ENCODE measurements at regions not wholly inside any gene's neighbourhood (a gene's known extent, or its start where the extent isn't known, plus 50 kb on each side); places are given as distances from the start of the nearest gene placed in this dataset.

DNA sequence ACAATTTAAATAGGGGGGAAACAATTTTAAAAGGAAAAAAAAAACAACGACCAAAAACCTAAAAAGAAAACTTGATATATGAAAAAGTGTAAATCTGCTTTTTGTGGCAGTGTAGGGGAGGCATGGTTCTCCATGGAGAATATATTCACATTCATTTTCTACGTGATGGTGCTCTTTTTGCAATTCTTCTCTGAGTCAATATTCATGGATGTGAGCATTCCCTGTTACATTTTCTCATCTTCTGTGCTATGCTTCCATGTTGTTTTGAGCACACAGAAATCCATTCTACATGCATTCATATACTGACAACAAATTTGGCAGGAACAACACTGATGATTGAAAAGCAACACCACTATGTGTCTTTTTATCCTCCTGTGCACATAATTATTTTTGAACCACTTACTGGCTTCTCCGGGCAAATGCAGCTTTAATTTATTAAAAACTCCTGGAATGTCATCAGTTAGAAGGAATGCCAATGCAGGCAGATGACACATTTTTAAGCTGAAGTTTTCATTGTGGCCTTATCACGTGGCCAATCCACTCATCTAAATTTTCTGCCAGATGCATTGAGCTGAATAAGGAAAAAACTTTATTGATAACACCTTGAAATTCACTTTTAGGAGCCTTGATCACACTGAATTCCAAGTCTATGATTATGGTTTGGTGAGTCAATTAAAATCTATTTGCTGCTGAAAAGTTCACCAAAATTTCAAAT lies 590.6 kb downstream of the NUF2 start:
- Histone ChIP-seq H3K4me3 (ENCODE audit: insufficient read depth, low read depth, low read length) (no peak overlapping the region), H3K27ac (ENCODE audit: insufficient read depth, low read length) (no peak overlapping the region), H3K9ac (ENCODE audit: low read depth, low read length) (no peak overlapping the region), H3K14ac (replicated peaks; ENCODE audit: low read depth, low read length) (no peak overlapping the region), H3K4me2 (ENCODE audit: low read depth, low read length) (no peak overlapping the region), H2AK5ac (ENCODE audit: low read depth, low read length) (no peak overlapping the region), H3K4ac (ENCODE audit: low read depth, low read length) (no peak overlapping the region), H3K9me3 (ENCODE audit: control insufficient read depth, insufficient read depth, low read length) (no peaks in the 10 kb centered on the region), H4K91ac (ENCODE audit: insufficient read depth, low read depth, low read length) (no peak overlapping the region), H3K56ac (ENCODE audit: extremely low read depth, insufficient read depth, low read length) (no peak overlapping the region), H2BK15ac (ENCODE audit: low read depth, low read length) (no peak overlapping the region), H4K5ac (ENCODE audit: low read depth, low read length) (no peak overlapping the region), H2BK120ac (ENCODE audit: low read depth, low read length) (no peak overlapping the region), H2AFZ (replicated peaks; ENCODE audit: low read length, poor library complexity) (no peak overlapping the region), H3K9me1 (ENCODE audit: insufficient read depth, low read length) (no peaks in the 10 kb centered on the region), H3K36me3 (ENCODE audit: control insufficient read depth, insufficient read depth, low read length) (no peaks in the 10 kb centered on the region), H2BK5ac (ENCODE audit: low read depth, low read length, poor library complexity, severe bottlenecking) (no peak overlapping the region), H3K18ac (ENCODE audit: low read depth, low read length) (no peak overlapping the region), H3K27me3 (ENCODE audit: control insufficient read depth, insufficient read depth, low read length) (no peaks in the 10 kb centered on the region), H2BK20ac (ENCODE audit: low read depth, low read length) (no peak overlapping the region), H2AK9ac (replicated peaks; ENCODE audit: low read depth, low read length, poor library complexity) (no peak overlapping the region), H3K23ac (ENCODE audit: low read depth, low read length) (no peak overlapping the region), H4K8ac (ENCODE audit: low read depth in 2 of 2, low read length in 2 of 2) (no peak overlapping the region), H3K4me1 (ENCODE audit: control insufficient read depth, insufficient read depth, low read length) (no peaks in the 10 kb centered on the region), H3K79me1 (ENCODE audit: low read depth in 1 of 2, low read length in 2 of 2) (no peaks in the 10 kb centered on the region), H4K20me1 (ENCODE audit: insufficient read depth, low read length) (no peaks in the 10 kb centered on the region)
- WGBS, 2 experiments (ENCODE audit: extremely low coverage in 2 of 2, insufficient read length in 1 of 2) = no CpG with 5 or more reads among the region's 4 CpGs
- no TSS peak for BruUV-seq (replicated peaks)
- dilution Hi-C loops (cut with HindIII; ENCODE audit: low sequenced_read_pairs, unreplicated experiment) = no loop called here
- POLR2A ChIA-PET (ENCODE audit: unreplicated experiment) = no interaction called here
- DNase-seq = no peak
- intact Hi-C loops (cut with micrococcal nuclease) = no loop called here
- TF ChIP-seq, protein P1, sequence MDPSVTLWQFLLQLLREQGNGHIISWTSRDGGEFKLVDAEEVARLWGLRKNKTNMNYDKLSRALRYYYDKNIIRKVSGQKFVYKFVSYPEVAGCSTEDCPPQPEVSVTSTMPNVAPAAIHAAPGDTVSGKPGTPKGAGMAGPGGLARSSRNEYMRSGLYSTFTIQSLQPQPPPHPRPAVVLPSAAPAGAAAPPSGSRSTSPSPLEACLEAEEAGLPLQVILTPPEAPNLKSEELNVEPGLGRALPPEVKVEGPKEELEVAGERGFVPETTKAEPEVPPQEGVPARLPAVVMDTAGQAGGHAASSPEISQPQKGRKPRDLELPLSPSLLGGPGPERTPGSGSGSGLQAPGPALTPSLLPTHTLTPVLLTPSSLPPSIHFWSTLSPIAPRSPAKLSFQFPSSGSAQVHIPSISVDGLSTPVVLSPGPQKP (IDR thresholded peaks at IDR 0.05; ENCODE audit: borderline replicate concordance, low read depth, low read length) = no peak
- TF ChIP-seq CEBPB (IDR thresholded peaks at IDR 0.05; ENCODE audit: low read depth, low read length) = no peak
- TF ChIP-seq MAFK (IDR thresholded peaks at IDR 0.05; ENCODE audit: low read depth, low read length) = no peak
- ATAC-seq (ENCODE audit: low read depth) = no peak
- in situ Hi-C loops (cut with MboI; ENCODE audit: low sequenced_read_pairs) = no loop called here
- CTCF ChIA-PET = no interaction called here

Measured in IMR-90 (cell line).